Left lung (tissue), 4 donors: ENCODE measurements at regions not wholly inside any gene's neighbourhood (a gene's known extent, or its start where the extent isn't known, plus 50 kb on each side); places are given as distances from the start of the nearest gene placed in this dataset.
A peak's percentile ranks its signal among the peaks of the same experiment; 100 is the strongest.

Source experiments
- ATAC-seq: fragments of 200-7000 bp; cut with Tn5 transposase; one replicate; pipeline ENCODE4 v1.9.1; 2020; ENCODE audit warnings: moderate library complexity
- DNase-seq, 4 donors: peaks; one replicate each; pipeline ENCODE4 v3.0.0-alpha.2; 2013 to 2020
- H3K27ac ChIP-seq, 2 donors: fragments of 200-600 bp; sonication (generic) in 1 of 2; one replicate each; pipeline versions ENCODE4 v1.5.0 to v1.8.0; 2020 to 2021
- H3K27me3 ChIP-seq, 2 donors: fragments of 200-600 bp; sonication (generic) in 1 of 2; one replicate each; pipeline versions ENCODE4 v1.5.0 to v1.8.0; 2020 to 2021
- H3K36me3 ChIP-seq, 2 donors: fragments of 200-600 bp; sonication (generic) in 1 of 2; one replicate each; pipeline versions ENCODE4 v1.5.0 to v1.8.0; 2020 to 2021
- H3K4me1 ChIP-seq, 2 donors: fragments of 200-600 bp; one replicate each; pipeline ENCODE4 v1.8.0; 2021
- H3K4me3 ChIP-seq, 2 donors: fragments of 200-600 bp; sonication (generic) in 1 of 2; one replicate each; pipeline versions ENCODE4 v1.5.0 to v1.8.0; 2020 to 2021; ENCODE audit warnings: mild to moderate bottlenecking in 1 of 2
- H3K9me3 ChIP-seq, 2 donors: fragments of 200-600 bp; sonication (generic) in 1 of 2; one replicate each; pipeline versions ENCODE4 v1.5.0 to v1.8.0; 2020 to 2021
- intact Hi-C, 2 donors: fragments of 100-400 bp; cut with DNase I; formaldehyde crosslinking; loops; one replicate each; pipeline versions ENCODE4 v1.11.2 to v1.14.2; 2022
- TF ChIP-seq, protein P1 (sequence below), 2 donors: fragments of 200-600 bp; sonication (generic) in 1 of 2; IDR thresholded peaks; one replicate each; pipeline versions ENCODE4 v1.5.0 to v1.8.0; 2021; ENCODE audit warnings: antibody characterized with exemption in 2 of 2
- donor health status: DM: no; HTN: yes; CAD: no.
- donor health status: DM: no; HTN: no; CAD: no.

DNA sequence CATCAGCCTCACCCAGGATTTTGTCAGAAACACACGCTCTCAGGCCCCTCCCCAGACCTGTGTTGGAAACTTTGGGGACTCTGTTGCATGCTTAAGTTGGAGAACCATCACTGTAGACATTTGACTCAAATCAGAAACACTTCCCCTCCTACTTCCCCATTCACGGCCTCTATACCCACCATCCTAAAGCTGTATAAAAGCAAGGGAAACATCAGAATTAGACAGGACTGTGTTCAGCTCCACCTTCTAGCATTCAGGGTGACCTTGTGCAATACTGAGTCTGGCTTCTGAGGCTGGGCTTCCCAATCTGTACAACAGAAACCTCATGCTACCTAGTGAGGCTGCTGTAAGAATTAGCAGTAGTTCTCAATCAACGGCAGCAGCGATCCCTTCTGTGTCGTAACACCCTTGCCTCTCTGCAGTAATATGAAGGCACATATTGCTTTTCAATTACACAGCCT is 252.3 kb downstream of the LY86 start:
- Histone ChIP-seq H3K27me3 (no peaks in the 10 kb centered on the region), H3K4me1 (peaks cover 0 to 21% of the 10 kb centered on the region in 2 donors), H3K4me3 (no peak overlapping the region), H3K36me3 (no peaks in the 10 kb centered on the region), H3K27ac (no peak overlapping the region), H3K9me3 (peaks cover 0 to 5% of the 10 kb centered on the region in 2 donors)
- TF ChIP-seq, protein P1, sequence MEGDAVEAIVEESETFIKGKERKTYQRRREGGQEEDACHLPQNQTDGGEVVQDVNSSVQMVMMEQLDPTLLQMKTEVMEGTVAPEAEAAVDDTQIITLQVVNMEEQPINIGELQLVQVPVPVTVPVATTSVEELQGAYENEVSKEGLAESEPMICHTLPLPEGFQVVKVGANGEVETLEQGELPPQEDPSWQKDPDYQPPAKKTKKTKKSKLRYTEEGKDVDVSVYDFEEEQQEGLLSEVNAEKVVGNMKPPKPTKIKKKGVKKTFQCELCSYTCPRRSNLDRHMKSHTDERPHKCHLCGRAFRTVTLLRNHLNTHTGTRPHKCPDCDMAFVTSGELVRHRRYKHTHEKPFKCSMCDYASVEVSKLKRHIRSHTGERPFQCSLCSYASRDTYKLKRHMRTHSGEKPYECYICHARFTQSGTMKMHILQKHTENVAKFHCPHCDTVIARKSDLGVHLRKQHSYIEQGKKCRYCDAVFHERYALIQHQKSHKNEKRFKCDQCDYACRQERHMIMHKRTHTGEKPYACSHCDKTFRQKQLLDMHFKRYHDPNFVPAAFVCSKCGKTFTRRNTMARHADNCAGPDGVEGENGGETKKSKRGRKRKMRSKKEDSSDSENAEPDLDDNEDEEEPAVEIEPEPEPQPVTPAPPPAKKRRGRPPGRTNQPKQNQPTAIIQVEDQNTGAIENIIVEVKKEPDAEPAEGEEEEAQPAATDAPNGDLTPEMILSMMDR (IDR thresholded peaks at IDR 0.05): no peak
- intact Hi-C loops: no loop called here
- DNase-seq: no peak
- ATAC-seq: peak; percentile 22

DNA sequence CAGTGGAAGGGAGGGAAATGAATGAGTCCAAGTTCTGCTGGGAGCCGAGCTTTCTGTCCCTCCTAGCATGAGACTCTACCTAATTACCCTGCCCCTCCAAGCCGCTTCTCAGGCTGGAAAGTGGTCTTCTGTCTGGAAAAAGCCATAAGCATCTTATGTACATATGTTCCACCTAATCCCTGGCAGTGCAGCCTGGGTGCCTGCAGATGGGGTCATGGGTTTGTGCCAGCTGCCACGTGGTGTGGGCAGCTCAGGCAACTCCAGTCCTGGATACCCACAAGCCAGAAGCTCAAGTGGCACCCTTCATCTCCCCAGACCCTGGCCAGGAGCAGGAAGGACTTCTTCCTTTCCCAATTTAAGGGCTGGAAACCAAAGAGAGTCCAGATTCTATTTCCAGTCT is 253.1 kb downstream of the LY86 start:
- no peak for DNase-seq
- intact Hi-C loops: no loop called here
- no peak for ATAC-seq

DNA sequence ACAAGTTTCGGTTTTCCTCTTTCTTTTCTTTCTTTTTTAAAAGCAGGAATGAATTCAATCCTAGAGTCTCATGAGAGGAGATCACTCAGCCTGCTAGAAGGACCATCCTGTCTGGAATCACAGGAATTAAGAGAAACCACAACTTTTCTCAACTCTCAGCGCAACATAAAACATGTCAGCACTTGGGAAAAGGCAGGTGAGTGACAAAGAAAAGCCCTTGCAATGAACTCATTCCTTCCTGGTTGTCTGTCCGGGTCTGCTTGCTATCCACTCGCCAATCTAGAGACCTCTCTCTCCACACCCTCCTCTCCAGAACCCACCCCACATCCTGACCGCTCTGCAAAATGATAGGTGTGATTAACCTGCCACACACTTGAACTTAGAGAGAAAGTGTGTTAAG is 253.8 kb downstream of the LY86 start:
- H3K27ac ChIP-seq: no peak overlapping the region
- intact Hi-C loops: no loop called here
- TF ChIP-seq, protein P1 (IDR thresholded peaks at IDR 0.05): no peak
- H3K4me1 ChIP-seq: peaks cover 0 to 21% of the 10 kb centered on the region in 2 donors
- ATAC-seq: no peak
- H3K4me3 ChIP-seq: no peak overlapping the region
- H3K9me3 ChIP-seq: peaks cover 0 to 6% of the 10 kb centered on the region in 2 donors
- H3K36me3 ChIP-seq: no peaks in the 10 kb centered on the region
- H3K27me3 ChIP-seq: no peaks in the 10 kb centered on the region
- DNase-seq: no peak

More for the DNA sequence above, 253.1 kb downstream of the LY86 start:
- H3K4me3 ChIP-seq: no peak overlapping the region
- H3K4me1 ChIP-seq: peaks cover 0 to 21% of the 10 kb centered on the region in 2 donors
- H3K27me3 ChIP-seq: no peaks in the 10 kb centered on the region
- H3K36me3 ChIP-seq: no peaks in the 10 kb centered on the region
- H3K27ac ChIP-seq: no peak overlapping the region
- H3K9me3 ChIP-seq: peaks cover 0 to 6% of the 10 kb centered on the region in 2 donors
- TF ChIP-seq, protein P1 (IDR thresholded peaks at IDR 0.05): no peak

DNA sequence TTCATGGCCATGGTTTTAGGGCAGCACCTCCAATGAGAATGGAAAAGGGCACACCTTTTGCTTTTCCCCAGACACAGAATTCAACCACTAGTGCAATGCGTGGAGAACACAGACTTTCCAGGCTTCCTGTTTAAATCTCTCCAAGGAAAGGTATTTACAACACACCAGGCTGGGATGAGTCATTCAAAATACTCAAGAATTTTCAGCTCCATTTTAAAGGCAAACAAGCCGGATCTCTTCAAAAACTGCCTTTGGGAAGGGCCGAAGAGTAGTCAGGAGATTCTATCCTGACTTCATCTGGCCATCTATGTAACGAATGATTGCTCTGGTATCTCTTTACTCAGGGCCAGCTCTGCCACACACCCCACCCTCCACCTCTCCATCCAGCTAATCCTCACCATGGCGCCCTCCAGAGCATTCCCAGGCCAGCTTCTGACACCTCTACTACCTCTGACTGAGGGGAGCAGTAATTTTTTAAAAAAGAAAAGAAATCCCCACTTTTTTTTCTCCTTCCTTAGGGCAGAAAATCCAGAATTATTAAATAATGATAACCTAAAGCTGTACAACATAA is 254.6 kb downstream of the LY86 start:
- no peak for DNase-seq
- Histone ChIP-seq H3K36me3 (no peaks in the 10 kb centered on the region), H3K9me3 (peaks cover 0 to 6% of the 10 kb centered on the region in 2 donors), H3K4me1 (peaks cover 0 to 21% of the 10 kb centered on the region in 2 donors), H3K4me3 (no peak overlapping the region), H3K27me3 (no peaks in the 10 kb centered on the region), H3K27ac (no peak overlapping the region)
- intact Hi-C loops: no loop called here
- TF ChIP-seq, protein P1 (IDR thresholded peaks at IDR 0.05): no peak
- peak; percentile 79 for ATAC-seq

DNA sequence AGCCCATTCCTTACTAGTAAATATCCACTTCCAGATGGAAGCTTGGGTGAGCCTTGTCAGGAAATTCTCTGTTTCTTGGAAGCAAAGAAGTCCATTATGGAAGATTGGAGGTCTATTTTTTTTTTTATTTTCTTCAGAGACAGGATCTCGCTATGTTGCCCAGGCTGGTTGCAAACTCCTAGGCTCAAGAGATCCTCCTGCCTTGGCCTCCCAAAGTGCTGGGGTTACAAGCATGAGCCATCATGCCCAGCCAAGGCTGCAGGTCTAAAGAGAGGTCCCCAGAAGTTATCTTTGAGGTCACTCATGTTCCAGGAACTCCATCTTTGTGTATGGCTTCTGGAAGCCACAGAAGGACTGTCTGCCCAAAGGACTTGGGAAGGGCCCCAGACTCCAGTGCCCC is 255.3 kb downstream of the LY86 start:
- DNase-seq: no peak
- Histone ChIP-seq H3K4me3 (no peak overlapping the region), H3K27ac (no peak overlapping the region), H3K36me3 (no peaks in the 10 kb centered on the region), H3K9me3 (peaks cover 0 to 6% of the 10 kb centered on the region in 2 donors), H3K4me1 (peaks cover 0 to 21% of the 10 kb centered on the region in 2 donors), H3K27me3 (no peaks in the 10 kb centered on the region)
- TF ChIP-seq, protein P1 (IDR thresholded peaks at IDR 0.05): no peak
- intact Hi-C loops: no loop called here
- ATAC-seq: no peak
